WERI-Rb-1 (cell line): ENCODE measurements at regions not wholly inside any gene's neighbourhood (a gene's known extent, or its start where the extent isn't known, plus 50 kb on each side); places are given as distances from the start of the nearest gene placed in this dataset.

Source experiments
- DNase-seq: peaks from one replicate; pipeline ENCODE4 v3.0.0-alpha.2; 2020
- H3K27ac ChIP-seq: fragments of 250-450 bp; sonication (Bioruptor Pico); 2 replicates; pipeline ENCODE4 v1.5.1; 2020; ENCODE audit warnings: mild to moderate bottlenecking, moderate library complexity
- H3K27me3 ChIP-seq: fragments of 250-450 bp; sonication (Bioruptor Pico); 2 replicates; pipeline ENCODE4 v1.5.1; 2021; ENCODE audit warnings: mild to moderate bottlenecking, low read depth, moderate library complexity; ENCODE audit not compliant: insufficient read depth, severe bottlenecking
- H3K36me3 ChIP-seq: fragments of 250-450 bp; sonication (Bioruptor Pico); 2 replicates; pipeline ENCODE4 v1.5.1; 2020; ENCODE audit warnings: mild to moderate bottlenecking, moderate library complexity
- H3K4me3 ChIP-seq: 2 replicates; pipeline ENCODE4 v1.5.1; 2011; ENCODE audit warnings: low read depth, mild to moderate bottlenecking, control low read depth, low read length
- H3K9me3 ChIP-seq: fragments of 250-450 bp; sonication (Bioruptor Pico); 2 replicates; pipeline ENCODE4 v1.5.1; 2021; ENCODE audit warnings: mild to moderate bottlenecking, moderate library complexity; ENCODE audit not compliant: severe bottlenecking
- CTCF ChIP-seq: IDR thresholded peaks from 2 replicates; pipeline ENCODE4 v1.5.1; 2011; ENCODE audit warnings: low read depth, mild to moderate bottlenecking, control low read depth, inconsistent platforms, low read length

- no peak overlapping the region for H3K27ac ChIP-seq
- DNase-seq: no peak
- no peaks in the 10 kb centered on the region for H3K9me3 ChIP-seq
- TF ChIP-seq CTCF: no peak
- no peaks in the 10 kb centered on the region for H3K36me3 ChIP-seq
- no peaks in the 10 kb centered on the region for H3K27me3 ChIP-seq
- H3K4me3 ChIP-seq: no peak overlapping the region
Observed at GRCh38 chr9:91156451-91157234, 205.1 kb downstream of the AUH start.

GRCh38 chr9:91157883-91158282, 203.8 kb downstream of the AUH start:
- TF ChIP-seq CTCF: no peak

GRCh38 chr9:91158286-91158685, 203.4 kb downstream of the AUH start:
- no peak for DNase-seq
- no peaks in the 10 kb centered on the region for H3K27me3 ChIP-seq
- no peak for TF ChIP-seq CTCF
- no peaks in the 10 kb centered on the region for H3K9me3 ChIP-seq
- no peak overlapping the region for H3K4me3 ChIP-seq
- no peaks in the 10 kb centered on the region for H3K36me3 ChIP-seq
- H3K27ac ChIP-seq: no peak overlapping the region

More at GRCh38 chr9:91157883-91158282, 203.8 kb downstream of the AUH start:
- Histone ChIP-seq H3K27me3 (no peaks in the 10 kb centered on the region), H3K27ac (no peak overlapping the region), H3K36me3 (no peaks in the 10 kb centered on the region), H3K4me3 (no peak overlapping the region), H3K9me3 (no peaks in the 10 kb centered on the region)
- DNase-seq: no peak

GRCh38 chr9:91158946-91159345, 202.8 kb downstream of the AUH start:
- no peaks in the 10 kb centered on the region for H3K27me3 ChIP-seq
- no peaks in the 10 kb centered on the region for H3K36me3 ChIP-seq
- no peak for TF ChIP-seq CTCF
- H3K9me3 ChIP-seq: no peaks in the 10 kb centered on the region
- no peak overlapping the region for H3K27ac ChIP-seq
- DNase-seq: no peak
- no peak overlapping the region for H3K4me3 ChIP-seq

GRCh38 chr9:91159664-91160121, 202.0 kb downstream of the AUH start:
- no peaks in the 10 kb centered on the region for H3K9me3 ChIP-seq
- no peak overlapping the region for H3K27ac ChIP-seq
- no peaks in the 10 kb centered on the region for H3K36me3 ChIP-seq
- H3K4me3 ChIP-seq: no peak overlapping the region
- DNase-seq: no peak
- no peaks in the 10 kb centered on the region for H3K27me3 ChIP-seq
- no peak for TF ChIP-seq CTCF

GRCh38 chr9:91160181-91160580, 201.5 kb downstream of the AUH start:
- Histone ChIP-seq H3K27me3 (no peaks in the 10 kb centered on the region), H3K27ac (no peak overlapping the region), H3K4me3 (no peak overlapping the region), H3K9me3 (no peaks in the 10 kb centered on the region), H3K36me3 (no peaks in the 10 kb centered on the region)
- no peak for TF ChIP-seq CTCF
- no peak for DNase-seq
